H1 (cell line): ENCODE measurements at regions not wholly inside any gene's neighbourhood (a gene's known extent, or its start where the extent isn't known, plus 50 kb on each side); places are given as distances from the start of the nearest gene placed in this dataset.

ENCODE experiments used
- CTCF ChIA-PET: fragments of 300-600 bp; sonication (Branson Sonifier 250); formaldehyde crosslinking; loops from one replicate; lab custom pipeline; 2021; ENCODE audit not compliant: partially characterized antibody; lab: Charles Lee
- POLR2A ChIA-PET: fragments of 300-600 bp; sonication (Branson Sonifier 250); formaldehyde crosslinking; loops from one replicate; lab custom pipeline; 2021; ENCODE audit warnings: inconsistent platforms; ENCODE audit not compliant: partially characterized antibody; lab: Charles Lee
- DNase-seq, 2 experiments: peaks; one replicate each; pipeline versions ENCODE4 v3.0.0 to v3.0.0-alpha.2; 2010 to 2022; ENCODE audit warnings: low spot score in 2 of 2, low read depth in 1 of 2, mixed read lengths in 1 of 2
- FAIRE-seq: peaks from 2 replicates; lab custom pipeline; 2011; peaks lifted over from hg19 to GRCh38; lab: Jason Lieb, UNC
- H2AFZ ChIP-seq: 2 replicates; pipeline ENCODE4 v1.8.1; 2012; ENCODE audit warnings: low read length, inconsistent platforms
- H2AK5ac ChIP-seq: 2 replicates; pipeline ENCODE4 v1.6.1; 2013; ENCODE audit warnings: low read depth, low read length
- H2BK120ac ChIP-seq: replicated peaks from 2 replicates; pipeline ENCODE3; 2013; ENCODE audit warnings: low read depth, low read length, inconsistent platforms
- H2BK12ac ChIP-seq: 2 replicates; pipeline ENCODE4 v1.6.1; 2013; ENCODE audit warnings: low read depth, low read length
- H2BK15ac ChIP-seq: 2 replicates; pipeline ENCODE4 v1.6.1; 2013; ENCODE audit warnings: low read length
- H2BK20ac ChIP-seq: 2 replicates; pipeline ENCODE4 v1.6.1; 2013; ENCODE audit warnings: low read length
- H2BK5ac ChIP-seq: 2 replicates; pipeline ENCODE4 v1.6.1; 2013; ENCODE audit warnings: low read depth, low read length
- H3K14ac ChIP-seq: 2 replicates; pipeline ENCODE4 v1.6.1; 2013; ENCODE audit warnings: inconsistent platforms; ENCODE audit not compliant: insufficient read length
- H3K18ac ChIP-seq: 2 replicates; pipeline ENCODE4 v1.6.1; 2013; ENCODE audit warnings: low read length; ENCODE audit errors: extremely low read depth
- H3K23ac ChIP-seq: 2 replicates; pipeline ENCODE4 v1.6.1; 2013; ENCODE audit warnings: inconsistent platforms; ENCODE audit not compliant: insufficient read length
- H3K23me2 ChIP-seq: 2 replicates; pipeline ENCODE4 v1.6.1; 2013; ENCODE audit warnings: low read depth, low read length
- H3K27ac ChIP-seq: 2 replicates; pipeline ENCODE4 v1.6.1; 2011; ENCODE audit warnings: low read depth, low read length, inconsistent platforms
- H3K27me3 ChIP-seq, 4 experiments: replicated peaks in 1 of 4; 1 replicate in 1 of 4; 2 replicates in 3 of 4; pipeline versions ENCODE4 v1.6.1 to v1.8.1; 2011 to 2013; ENCODE audit warnings: low read length in 3 of 4, mild to moderate bottlenecking in 3 of 4, inconsistent platforms in 2 of 4, mixed read lengths in 2 of 4, moderate library complexity in 1 of 4; ENCODE audit not compliant: control insufficient read depth in 3 of 4, insufficient read depth in 3 of 4; ENCODE audit errors: extremely low read depth in 1 of 4
- H3K36me3 ChIP-seq, 4 experiments: 2 replicates each; pipeline versions ENCODE4 v1.6.1 to v1.8.1; 2011 to 2013; ENCODE audit warnings: mild to moderate bottlenecking in 4 of 4, low read length in 3 of 4, moderate library complexity in 2 of 4, control low read depth in 1 of 4, inconsistent platforms in 1 of 4; ENCODE audit not compliant: insufficient read depth in 4 of 4, control insufficient read depth in 2 of 4
- H3K4ac ChIP-seq: replicated peaks from 2 replicates; pipeline ENCODE3; 2013; ENCODE audit warnings: low read length, low read depth, mixed read lengths, inconsistent platforms; ENCODE audit not compliant: insufficient read length
- H3K4me1 ChIP-seq, 4 experiments: replicated peaks in 1 of 4; 1 replicate in 1 of 4; 2 replicates in 3 of 4; pipeline versions ENCODE4 v1.6.1 to v1.8.1; 2011 to 2013; ENCODE audit warnings: low read length in 3 of 4, inconsistent platforms in 2 of 4, mixed read lengths in 1 of 4; ENCODE audit not compliant: insufficient read depth in 4 of 4, control insufficient read depth in 3 of 4
- H3K4me2 ChIP-seq, 2 experiments: 2 replicates each; pipeline versions ENCODE4 v1.6.1 to v1.8.1; 2011 to 2013; ENCODE audit warnings: low read depth in 2 of 2, low read length in 2 of 2, control low read depth in 1 of 2, inconsistent platforms in 1 of 2, mild to moderate bottlenecking in 1 of 2; ENCODE audit not compliant: insufficient read depth in 1 of 2
- H3K4me3 ChIP-seq, 4 experiments: fragments of 200-600, 300-600 bp in 1 of 4; sonication (generic), shearing (Covaris generic), sonication (Bioruptor Twin) in 1 of 4; 2 replicates each; pipeline versions ENCODE4 v1.5.1 to v1.8.1; 2011 to 2016; ENCODE audit warnings: low read length in 4 of 4, low read depth in 3 of 4, control low read depth in 2 of 4, inconsistent platforms in 2 of 4, mild to moderate bottlenecking in 2 of 4, mixed read lengths in 1 of 4, moderate library complexity in 1 of 4; ENCODE audit not compliant: insufficient read depth in 2 of 4; ENCODE audit errors: extremely low read depth in 1 of 4
- H3K56ac ChIP-seq: replicated peaks from 2 replicates; pipeline ENCODE3; 2013; ENCODE audit warnings: low read depth, mild to moderate bottlenecking, mixed read lengths, low read length, inconsistent platforms; ENCODE audit not compliant: insufficient read length
- H3K79me1 ChIP-seq: 2 replicates; pipeline ENCODE4 v1.6.1; 2013; ENCODE audit warnings: low read depth, low read length, control low read depth
- H3K79me2 ChIP-seq, 2 experiments: 2 replicates each; pipeline versions ENCODE4 v1.6.1 to v1.8.1; 2012 to 2013; ENCODE audit warnings: low read length in 2 of 2, mild to moderate bottlenecking in 2 of 2, inconsistent platforms in 1 of 2; ENCODE audit not compliant: insufficient read depth in 2 of 2, control insufficient read depth in 1 of 2
- H3K9ac ChIP-seq, 4 experiments: replicated peaks in 1 of 4; 1 replicate in 1 of 4; 2 replicates in 3 of 4; pipeline versions ENCODE4 v1.6.1 to v1.8.1; 2011 to 2013; ENCODE audit warnings: low read depth in 3 of 4, low read length in 3 of 4, control low read depth in 2 of 4, mild to moderate bottlenecking in 2 of 4, moderate library complexity in 2 of 4, inconsistent platforms in 1 of 4; ENCODE audit errors: extremely low read depth in 1 of 4
- H3K9me3 ChIP-seq, 2 experiments: 2 replicates each; pipeline versions ENCODE4 v1.6.1 to v1.8.1; 2012 to 2013; ENCODE audit warnings: mild to moderate bottlenecking in 2 of 2, moderate library complexity in 2 of 2, control low read depth in 1 of 2, inconsistent platforms in 1 of 2, low read depth in 1 of 2, low read length in 1 of 2, mixed read lengths in 1 of 2; ENCODE audit not compliant: insufficient read depth in 2 of 2
- H4K20me1 ChIP-seq, 2 experiments: replicated peaks in 1 of 2; 2 replicates each; pipeline versions ENCODE3 to v1.8.1; 2011 to 2013; ENCODE audit warnings: inconsistent platforms in 2 of 2, low read length in 2 of 2, mild to moderate bottlenecking in 1 of 2; ENCODE audit not compliant: insufficient read depth in 2 of 2, control insufficient read depth in 1 of 2
- H4K5ac ChIP-seq: 2 replicates; pipeline ENCODE4 v1.6.1; 2013; ENCODE audit warnings: low read length, low read depth, mixed read lengths, inconsistent platforms; ENCODE audit not compliant: insufficient read length
- H4K8ac ChIP-seq: 2 replicates; pipeline ENCODE4 v1.8.0; 2013; ENCODE audit warnings: mild to moderate bottlenecking, moderate library complexity, low read length, inconsistent platforms; ENCODE audit not compliant: insufficient read depth; ENCODE audit errors: extremely low read depth
- H4K91ac ChIP-seq: replicated peaks from 2 replicates; pipeline ENCODE3; 2013; ENCODE audit warnings: low read length, mixed read lengths, inconsistent platforms; ENCODE audit not compliant: insufficient read length
- BRCA1 ChIP-seq: IDR thresholded peaks from 2 replicates; pipeline ENCODE4 v1.6.1; 2012; ENCODE audit warnings: low read depth, low read length, improper control_type of control experiment
- CBX8 ChIP-seq: fragments of 300-800, 300-1000 bp; sonication (generic); IDR thresholded peaks from 2 replicates; pipeline ENCODE4 v1.7.1; 2016; ENCODE audit warnings: low read depth, low read length, borderline replicate concordance
- CHD1 ChIP-seq: IDR thresholded peaks from 2 replicates; pipeline ENCODE4 v1.6.1; 2012; ENCODE audit warnings: low read depth, low read length, improper control_type of control experiment
- CREB1 ChIP-seq: IDR thresholded peaks from 2 replicates; pipeline ENCODE4 v1.6.1; 2012; ENCODE audit warnings: inconsistent platforms
- SIRT6 ChIP-seq: IDR thresholded peaks from one replicate; pipeline ENCODE4 v1.7.1; 2012; ENCODE audit warnings: low read length, inconsistent platforms
- TCF12 ChIP-seq: IDR thresholded peaks from 2 replicates; pipeline ENCODE4 v1.6.1; 2011; ENCODE audit warnings: low read depth, mild to moderate bottlenecking, low read length
- YY1 ChIP-seq: IDR thresholded peaks from 2 replicates; pipeline ENCODE4 v1.6.1; 2011; ENCODE audit warnings: low read depth, mild to moderate bottlenecking, low read length
- WGBS, 2 experiments: shearing (Covaris generic) in 1 of 2; methylation state at CpG; one replicate each; pipeline versions ENCODE4 v1.1.6 to v1.1.7; 2013 to 2015; ENCODE audit warnings: low lambda C conversion rate in 2 of 2, mixed read lengths in 2 of 2, inconsistent platforms in 1 of 2, low coverage in 1 of 2, missing lambda C conversion rate in 1 of 2; ENCODE audit not compliant: insufficient replicate concordance in 2 of 2, insufficient coverage in 1 of 2, insufficient read length in 1 of 2; ENCODE audit errors: extremely low coverage in 1 of 2, missing lambda C conversion rate in 1 of 2; 5-methylcytosine and 5-hydroxymethylcytosine counted together

DNA sequence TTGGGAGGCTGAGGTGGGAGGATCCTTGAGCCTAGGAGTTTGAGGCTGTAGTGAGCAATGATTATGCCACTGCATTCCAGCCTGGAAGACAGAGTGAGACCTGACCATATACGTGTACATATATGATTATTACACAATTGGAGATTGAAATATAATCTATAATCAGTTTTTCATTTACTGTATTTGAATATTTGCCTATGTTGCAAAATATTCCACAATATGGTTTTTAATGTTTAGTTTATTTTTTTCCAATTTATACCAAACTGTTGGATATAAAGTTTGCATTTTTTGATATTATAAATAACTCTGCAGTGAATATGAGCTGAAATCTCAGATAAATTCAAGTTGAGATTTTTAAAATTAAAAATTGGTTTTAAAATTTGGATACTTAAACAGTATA is 79.6 kb upstream of the SIRPG start:
- DNase-seq (no peak), FAIRE-seq (no peak)
- H2BK5ac ChIP-seq: no peak overlapping the region
- TF ChIP-seq CBX8 (no peak), BRCA1 (no peak), TCF12 (no peak), CREB1 (no peak), YY1 (no peak), CHD1 (no peak), SIRT6 (no peak)
- no peak overlapping the region for H3K23ac ChIP-seq
- ChIA-PET CTCF (interaction anchor here (0.7 to 1.0 kb wide), 2 partner anchors 28 to 229 kb away, joined by 3 read pairs; no protein-coding TSS in a partner anchor), POLR2A (no interaction called here)
- no peak overlapping the region for H3K4me2 ChIP-seq
- H3K79me2 ChIP-seq: no peaks in the 10 kb centered on the region
- no peaks in the 10 kb centered on the region for H3K9me3 ChIP-seq
- no peak overlapping the region for H3K18ac ChIP-seq
- no peak overlapping the region for H4K5ac ChIP-seq
- no peak overlapping the region for H3K4ac ChIP-seq
- no peak overlapping the region for H2BK20ac ChIP-seq
- H3K79me1 ChIP-seq: no peaks in the 10 kb centered on the region
- H3K23me2 ChIP-seq: no peaks in the 10 kb centered on the region
- no peak overlapping the region for H4K91ac ChIP-seq
- no peak overlapping the region for H2AFZ ChIP-seq
- no peak overlapping the region for H3K27ac ChIP-seq
- peaks cover 0 to 7% (median 0%) of the 10 kb centered on the region in 4 experiments; a peak in 3 of 7 replicates for H3K4me1 ChIP-seq
- H4K8ac ChIP-seq: no peak overlapping the region
- H3K4me3 ChIP-seq: no peak overlapping the region
- no peak overlapping the region for H3K56ac ChIP-seq
- H2BK120ac ChIP-seq: no peak overlapping the region
- H3K27me3 ChIP-seq: no peaks in the 10 kb centered on the region
- H2BK12ac ChIP-seq: no peak overlapping the region
- H3K14ac ChIP-seq: no peak overlapping the region
- H2BK15ac ChIP-seq: no peak overlapping the region
- no peak overlapping the region for H3K9ac ChIP-seq
- WGBS, 2 experiments: 95% methylated on average over 1 of the region's 1 CpG; no CpG with 5 or more reads in 1 of the 2 experiments
- no peak overlapping the region for H2AK5ac ChIP-seq
- no peaks in the 10 kb centered on the region for H3K36me3 ChIP-seq
- H4K20me1 ChIP-seq: no peaks in the 10 kb centered on the region
